ENCODE measurements at regions not wholly inside any gene's neighbourhood (a gene's known extent, or its start where the extent isn't known, plus 50 kb on each side); places are given as distances from the start of the nearest gene placed in this dataset.
"Not testable (repeated sequence)": the region's sequence is repeated elsewhere in the genome, so short reads cannot be mapped to it uniquely, and the experiment has no call there.

DNA sequence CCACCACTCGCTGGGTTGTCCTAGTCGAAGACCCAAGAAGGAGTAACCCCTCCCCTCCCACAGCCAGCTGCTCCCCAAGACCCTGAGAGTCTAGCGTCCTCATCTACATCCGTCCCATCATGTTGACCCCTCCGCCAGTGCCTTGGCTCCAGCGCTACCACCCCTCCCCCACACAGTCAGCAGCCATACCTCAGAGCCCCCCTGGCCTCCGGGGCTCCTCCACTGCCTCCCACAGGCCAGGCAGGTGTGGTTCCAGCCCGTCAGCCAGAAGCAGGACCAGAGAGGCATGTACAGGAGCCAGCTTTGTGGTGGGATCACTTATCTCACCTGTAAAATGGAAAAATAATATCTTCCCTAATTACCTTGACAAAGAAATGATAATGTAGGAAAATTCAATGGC lies 51.5 kb upstream of the PHF21B start:
- DNase-seq = no peak

DNA sequence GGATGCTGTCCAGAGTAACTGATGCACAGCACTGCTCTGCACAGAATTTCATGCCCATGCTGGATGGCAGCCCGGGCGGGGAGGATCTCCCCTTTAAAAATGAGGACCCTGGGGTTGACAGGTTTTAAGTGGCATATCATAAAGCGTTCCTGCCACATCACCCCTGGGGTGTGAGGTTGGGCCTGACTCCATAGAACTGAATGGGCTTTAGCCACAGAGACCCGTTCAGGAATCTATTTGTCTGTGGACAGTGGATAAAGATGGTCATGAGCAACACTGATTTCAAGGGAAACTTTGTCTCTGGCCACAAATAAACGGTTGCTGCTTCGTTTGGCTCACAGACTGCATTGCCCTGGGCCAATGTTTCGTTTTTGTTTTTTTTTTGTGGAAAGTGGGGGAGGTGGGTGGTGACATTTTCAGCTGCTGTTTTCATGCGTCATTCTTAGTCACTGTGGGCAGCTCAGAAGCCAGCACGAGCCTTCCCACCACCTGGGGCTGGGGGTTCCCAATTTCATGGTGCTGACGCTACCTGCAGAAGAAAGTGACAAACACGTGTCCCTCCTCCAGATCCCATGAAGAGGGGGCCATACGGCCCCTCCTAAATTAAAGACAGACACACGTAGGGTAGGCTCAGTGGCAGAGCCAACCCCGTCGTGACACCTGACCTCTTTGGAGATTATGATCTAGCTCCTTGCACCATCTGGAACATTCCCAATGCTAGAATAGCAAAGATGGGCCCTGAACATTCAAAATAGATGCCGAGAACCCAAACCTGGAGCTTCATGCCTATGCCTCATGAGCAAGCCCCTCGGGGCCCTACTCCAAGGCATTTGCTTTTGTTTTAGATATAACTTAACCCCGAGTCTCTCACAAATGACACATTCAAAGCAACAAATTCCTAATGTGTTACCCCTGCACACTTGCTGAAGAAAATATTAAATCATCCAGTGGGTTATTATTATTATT lies 54.8 kb upstream of the PHF21B start:
- DNase-seq = no peak

DNA sequence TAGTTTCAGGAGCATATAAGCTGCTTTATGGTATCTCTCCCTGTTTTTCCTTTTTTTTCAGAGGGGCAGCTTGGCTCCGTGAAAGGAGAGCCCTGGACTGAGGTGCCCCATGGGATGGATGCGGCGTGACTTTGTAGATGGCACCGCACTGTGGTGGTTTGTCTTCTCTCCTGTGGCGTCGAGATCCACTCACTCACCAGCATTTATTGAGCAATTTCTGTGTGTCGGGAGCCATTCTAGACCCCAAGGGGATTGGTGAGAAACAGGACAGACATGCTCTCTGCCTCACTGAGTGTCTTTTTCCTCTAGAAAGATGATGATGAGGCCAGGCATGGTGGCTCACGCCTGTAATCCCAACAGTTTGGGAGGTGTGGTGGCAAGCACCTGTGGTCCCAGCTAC lies 55.9 kb upstream of the PHF21B start:
- DNase-seq = no peak

DNA sequence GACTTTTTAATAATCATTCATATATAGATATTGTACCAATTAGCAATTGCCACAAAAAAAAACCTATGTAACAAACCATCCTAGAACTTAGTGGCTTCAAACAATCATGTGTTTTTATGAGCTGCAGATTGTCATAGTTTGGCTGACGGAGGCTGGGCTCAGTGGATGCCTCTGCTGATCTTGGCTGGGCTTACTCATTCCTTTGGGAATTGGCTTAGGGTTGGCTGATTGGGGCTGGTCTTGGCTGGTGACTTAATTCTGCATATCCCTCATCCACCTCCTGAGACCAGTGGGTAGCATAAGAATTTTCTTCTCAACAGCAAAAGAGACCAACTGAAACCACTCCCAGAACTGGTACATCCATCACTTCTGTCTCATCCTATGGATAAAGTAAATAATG lies 57.9 kb upstream of the PHF21B start:
- DNase-seq = no peak

DNA sequence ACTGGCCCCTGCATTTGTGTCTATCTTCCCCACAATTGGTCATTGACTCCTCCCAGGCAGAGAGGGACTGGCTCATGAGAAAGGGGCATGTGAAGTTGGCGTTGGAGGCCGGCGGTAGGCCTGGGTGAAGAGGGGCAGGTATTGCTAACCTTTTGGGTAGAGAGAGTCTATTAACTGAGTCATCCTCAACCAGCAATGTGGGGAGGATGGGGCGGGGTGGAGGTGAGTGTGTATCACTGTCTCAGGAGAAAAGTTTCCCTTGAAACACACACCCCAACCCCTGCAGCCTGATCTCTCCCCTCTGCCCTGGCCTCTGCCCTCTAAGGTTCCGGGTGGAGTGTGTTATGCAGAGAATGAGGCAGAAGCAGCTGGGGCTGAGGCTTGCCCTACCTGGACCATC lies 60.1 kb upstream of the PHF21B start:
- no peak for DNase-seq

DNA sequence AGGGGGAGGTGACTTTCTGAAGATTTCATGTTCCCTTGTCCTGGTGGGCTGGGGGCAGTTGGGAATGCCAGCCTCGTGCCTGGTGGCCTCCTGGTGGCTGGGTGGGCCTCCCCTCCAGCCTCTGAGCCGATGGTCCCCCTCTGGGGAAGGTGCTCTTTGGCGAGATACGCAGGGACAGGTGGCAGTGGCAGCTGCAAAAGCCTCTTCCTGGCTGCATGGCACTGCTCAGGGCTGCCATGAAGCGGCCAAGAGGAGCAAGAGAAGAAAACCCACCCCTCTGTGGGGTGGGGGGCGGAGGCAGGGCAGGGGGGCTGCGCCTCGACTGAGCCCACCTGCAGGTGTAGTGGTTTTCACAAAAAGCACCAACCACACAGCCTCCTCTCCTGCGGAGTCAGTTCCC lies 61.8 kb upstream of the PHF21B start:
- no peak for DNase-seq

DNA sequence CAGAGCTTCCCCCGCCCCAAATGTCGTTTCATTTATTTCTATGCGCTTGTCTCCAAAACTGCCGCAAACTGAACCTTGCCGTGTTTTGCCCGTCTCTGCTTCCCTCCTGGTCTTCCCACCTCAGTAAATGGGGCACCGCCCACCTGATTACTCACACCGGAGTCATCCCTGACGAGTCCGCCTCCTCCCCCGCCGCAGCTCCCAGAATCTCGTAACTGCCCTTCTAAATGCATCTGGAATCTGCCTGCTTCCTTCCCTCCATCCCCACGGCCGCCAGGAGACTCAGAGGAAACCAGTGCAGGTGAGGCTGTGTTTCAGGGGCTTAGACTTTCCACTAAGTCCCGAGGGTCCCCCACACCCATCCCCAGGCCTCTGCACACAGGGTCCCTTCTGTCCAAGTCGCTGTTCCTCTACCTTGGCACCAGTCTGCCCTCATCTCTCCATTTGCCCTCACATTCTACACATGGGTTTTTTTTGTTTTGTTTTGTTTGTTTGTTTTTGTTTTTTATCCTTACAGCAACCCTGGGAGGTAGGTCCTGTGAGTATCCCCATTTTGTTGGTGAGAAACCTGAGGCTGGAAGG lies 62.6 kb upstream of the PHF21B start:
- DNase-seq = no peak

DNA sequence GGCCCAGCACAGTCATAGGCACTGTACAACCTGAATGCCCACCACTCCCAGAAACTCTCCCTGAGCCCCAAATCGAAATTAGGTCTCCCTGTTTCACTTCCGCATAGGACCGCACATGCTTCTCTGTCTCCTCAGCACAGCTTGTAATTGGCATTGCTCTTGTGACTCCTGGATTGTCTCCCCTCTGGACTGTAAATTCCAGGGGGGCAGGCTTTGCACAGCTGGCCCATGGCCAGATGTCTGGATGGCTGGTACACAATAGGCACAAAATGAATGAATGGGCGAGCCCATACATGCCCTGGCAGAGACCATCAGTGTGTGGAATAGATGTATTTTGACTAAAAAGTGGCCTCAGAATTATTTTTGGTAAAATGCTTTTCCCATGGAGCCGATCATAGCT lies 63.3 kb upstream of the PHF21B start:
- peak; percentile 39 for DNase-seq

DNA sequence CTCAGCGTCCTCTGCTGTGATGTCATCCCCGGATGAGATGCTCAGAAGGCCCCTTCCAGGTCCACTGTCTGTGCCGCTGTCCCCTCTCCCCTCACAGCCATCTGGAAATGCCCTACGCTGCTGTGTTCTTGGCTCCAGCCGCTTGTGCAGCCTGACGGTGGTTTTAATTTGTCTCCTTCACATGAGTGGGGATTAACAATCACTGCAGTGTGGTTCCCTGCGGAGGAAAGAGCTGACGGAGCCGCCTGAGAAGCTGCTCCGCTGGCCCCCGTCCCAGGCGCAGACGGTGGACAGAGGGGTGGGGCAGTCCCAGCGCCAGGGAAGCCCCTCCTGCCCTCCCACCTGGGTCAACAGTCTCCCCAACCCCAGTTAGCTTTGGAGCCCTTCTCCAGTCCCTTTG lies 67.5 kb upstream of the PHF21B start:
- DNase-seq = peak; percentile 26

DNA sequence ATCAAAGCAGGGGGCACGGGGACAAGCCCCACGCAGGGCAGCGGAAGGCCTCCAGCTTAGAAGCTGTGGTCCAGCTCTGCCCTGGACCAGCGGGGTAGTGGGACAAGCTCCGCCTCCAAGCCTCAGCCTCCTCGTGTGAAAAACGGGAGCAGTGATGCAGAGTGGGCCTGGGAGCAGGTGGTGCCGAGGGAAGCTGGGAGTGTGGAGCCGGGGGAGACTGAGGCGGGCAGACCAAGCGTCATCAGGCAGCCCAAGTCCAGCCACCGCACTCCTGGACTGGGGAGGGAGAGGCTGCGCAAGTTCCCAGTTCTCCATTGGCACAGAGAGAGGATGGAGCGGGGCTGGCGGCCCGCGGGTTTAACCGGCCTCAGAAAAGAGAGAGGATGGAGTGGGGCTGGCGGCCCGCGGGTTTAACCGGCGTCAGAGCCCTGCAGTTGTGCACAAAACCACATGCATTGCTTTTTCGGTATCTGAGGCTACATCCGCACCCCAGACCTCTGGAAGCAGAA lies 68.1 kb upstream of the PHF21B start:
- DNase-seq = no peak

DNA sequence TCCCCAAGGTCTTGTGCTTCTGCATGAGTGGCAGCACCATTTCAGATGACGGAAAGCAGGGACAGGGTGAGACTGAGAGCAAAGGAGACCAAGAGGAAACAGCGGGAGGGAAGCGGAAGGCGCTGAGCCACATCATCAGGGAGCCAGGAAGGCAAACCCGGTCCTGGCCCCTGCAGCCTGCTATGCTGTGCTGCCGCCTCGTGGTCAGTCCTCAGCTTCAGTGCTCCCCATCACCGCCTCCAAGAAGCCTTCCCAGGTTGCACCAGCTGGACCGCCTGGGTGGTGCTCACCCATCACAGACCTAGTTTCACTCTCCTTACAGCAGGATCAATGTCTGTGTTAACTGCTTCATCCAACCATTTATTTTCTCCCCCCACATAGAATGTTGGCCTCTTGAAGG lies 73.0 kb upstream of the PHF21B start:
- no peak for DNase-seq

DNA sequence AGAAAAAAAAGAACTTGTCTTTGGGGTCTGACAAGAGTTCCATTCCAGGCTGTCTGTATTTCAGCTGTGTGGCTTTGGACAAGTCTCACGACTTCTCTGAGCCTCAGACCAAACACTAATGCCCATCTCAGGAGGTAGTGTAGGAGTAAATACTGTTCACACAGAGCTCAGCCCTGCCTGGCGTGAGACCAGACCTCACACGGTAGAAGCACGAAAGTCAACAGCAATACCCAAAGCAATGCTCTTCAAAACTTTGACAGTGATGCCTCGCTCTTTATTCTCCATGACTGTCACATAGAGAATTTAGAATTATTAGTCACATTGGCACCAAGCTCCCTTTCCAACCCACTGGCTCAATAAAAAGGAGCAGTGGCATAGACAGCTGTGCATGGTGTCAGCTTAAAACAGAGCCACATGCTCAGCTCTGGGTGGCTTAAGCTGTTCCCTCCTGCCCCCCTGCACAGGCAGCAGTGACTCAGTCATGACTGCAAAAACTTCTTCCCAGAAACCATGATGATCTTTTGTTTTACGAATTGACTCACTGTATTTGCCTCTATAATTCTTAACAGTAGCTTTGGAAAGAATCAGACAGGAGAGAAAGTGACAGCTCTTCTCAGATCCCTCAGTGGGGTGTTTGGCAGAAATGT lies 74.0 kb upstream of the PHF21B start:
- DNase-seq = no peak

DNA sequence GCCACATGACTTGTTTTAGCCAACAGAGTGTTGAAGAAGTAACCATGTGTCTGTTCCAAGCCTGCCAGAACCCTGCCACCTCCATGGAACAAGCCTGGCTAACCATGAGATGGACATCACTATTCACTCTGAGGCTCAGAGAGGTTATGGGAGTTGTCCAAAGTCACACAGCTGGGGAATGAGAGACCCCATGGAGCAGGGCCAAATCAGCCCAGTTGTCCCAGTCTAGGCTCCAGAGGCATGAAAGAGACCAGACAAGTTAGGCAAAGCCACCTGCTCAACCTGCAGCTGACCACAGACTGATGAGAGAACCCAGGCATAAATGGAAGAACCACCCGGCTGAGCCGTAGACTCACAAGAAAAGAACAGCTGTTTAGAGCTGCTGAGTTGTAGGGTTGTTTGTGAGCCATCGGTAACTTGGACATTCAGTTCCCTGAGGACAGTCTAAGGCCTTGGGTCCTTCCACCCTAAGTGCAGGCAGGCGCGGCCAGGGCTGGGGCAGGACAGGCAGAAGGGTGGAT lies 74.7 kb upstream of the PHF21B start:
- no peak for DNase-seq

DNA sequence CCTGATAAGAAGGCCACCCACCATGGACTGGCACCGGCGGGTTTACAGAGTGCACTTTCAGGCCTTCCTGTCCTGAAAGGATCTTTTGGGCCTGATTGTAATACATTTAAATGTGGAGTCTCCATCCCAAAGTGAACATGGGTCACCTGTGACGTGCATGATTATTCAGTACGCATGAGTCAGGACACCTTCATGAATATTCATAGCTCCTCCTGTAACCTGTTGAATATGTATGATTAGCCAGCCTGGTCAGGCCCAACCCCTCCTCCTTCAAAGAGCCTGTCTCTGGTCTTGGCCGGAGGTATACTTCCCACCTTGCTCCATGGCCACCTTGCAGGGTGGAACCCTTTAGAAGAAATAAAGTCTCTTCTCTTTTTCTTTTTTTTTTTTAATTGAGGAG lies 75.9 kb upstream of the NUP50 start:
- DNase-seq = no peak

DNA sequence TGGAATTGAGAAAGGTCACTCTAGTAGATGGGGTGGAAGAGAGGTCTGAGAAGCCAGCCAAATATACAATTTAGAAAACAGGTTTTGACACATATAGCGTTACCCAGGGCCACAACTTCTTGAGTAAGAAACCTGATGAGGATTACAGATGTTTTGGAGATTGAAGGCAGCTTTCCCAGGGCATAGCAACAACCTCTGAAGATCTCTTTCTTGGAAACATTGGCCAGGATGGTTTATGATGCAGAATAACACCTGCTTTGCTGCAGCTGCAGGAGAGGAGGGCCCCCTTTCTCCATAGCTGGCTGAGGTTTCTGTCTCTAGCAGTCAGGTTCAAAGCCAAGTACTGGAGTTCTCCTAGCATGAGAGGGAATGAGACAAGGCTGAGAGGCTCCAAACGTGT lies 75.1 kb upstream of the NUP50 start:
- peak; percentile 1 for DNase-seq

DNA sequence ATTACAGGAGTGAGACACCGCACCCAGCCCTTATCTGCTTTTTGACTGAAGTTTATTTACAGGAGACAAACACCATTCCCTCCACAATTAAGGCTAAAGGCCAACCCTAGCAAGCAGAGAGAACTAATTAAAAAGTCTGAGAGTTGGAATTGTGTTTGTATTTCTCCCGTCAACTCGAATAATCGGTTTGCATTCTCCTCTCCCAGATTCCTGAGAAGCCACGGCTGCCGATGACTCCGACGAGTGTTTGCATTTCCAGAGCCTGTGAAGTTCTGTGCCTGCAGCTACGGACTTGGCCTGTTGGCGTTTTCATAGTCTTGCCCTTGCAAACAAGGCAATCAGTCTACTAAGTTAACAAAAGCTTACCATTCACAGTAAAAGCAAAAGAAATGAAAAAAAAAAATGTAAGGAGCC lies 73.2 kb upstream of the NUP50 start:
- no peak for DNase-seq

DNA sequence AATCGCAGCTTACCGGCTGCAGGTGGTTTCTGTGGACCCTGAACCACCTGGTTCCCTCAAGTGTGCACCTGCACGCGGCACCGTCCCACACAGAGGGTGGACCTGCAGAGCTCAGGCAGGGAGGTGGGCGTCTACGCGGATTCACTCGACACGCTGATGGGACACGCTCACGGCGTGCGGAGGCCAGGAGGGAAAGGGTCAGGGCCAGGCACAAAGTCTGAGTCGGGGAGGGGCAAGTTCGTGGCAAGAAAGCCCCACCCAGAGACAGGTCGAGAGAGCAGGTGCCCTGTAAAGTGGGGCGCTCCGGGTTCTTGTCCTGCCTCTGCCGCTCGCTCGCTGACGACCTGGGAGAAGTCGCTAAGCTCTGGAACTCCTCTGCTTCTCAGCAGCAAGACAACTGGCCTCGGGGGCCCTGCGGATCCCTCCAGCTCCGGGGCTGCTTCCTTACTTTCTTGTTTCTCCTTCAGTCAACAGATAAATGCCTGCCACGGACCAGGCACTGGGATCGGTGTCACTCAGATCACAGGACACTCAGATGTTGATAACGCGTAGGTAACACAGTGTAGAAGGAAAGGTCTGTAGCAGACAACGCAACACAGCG lies 72.4 kb upstream of the NUP50 start:
- no peak for DNase-seq

DNA sequence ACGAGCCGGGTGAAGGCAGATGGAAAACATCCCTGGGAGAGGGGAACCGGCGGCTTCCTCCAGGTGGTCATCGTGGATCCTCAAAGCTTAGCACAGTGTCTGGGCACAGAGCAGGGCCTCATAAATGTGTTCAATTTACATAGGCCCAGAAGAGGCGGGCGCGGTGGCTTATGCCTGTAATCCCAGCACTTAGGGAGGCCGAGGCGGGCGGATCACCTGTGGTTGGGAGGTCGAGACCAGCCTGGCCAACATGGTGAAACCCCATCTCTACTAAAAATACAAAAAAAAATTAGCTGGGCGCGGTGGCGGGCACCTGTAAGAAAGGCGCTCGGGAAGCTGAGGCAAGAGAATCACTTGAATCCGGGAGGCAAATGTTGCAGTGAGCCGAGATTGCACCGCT lies 71.8 kb upstream of the NUP50 start:
- not testable (repeated sequence) for DNase-seq

DNA sequence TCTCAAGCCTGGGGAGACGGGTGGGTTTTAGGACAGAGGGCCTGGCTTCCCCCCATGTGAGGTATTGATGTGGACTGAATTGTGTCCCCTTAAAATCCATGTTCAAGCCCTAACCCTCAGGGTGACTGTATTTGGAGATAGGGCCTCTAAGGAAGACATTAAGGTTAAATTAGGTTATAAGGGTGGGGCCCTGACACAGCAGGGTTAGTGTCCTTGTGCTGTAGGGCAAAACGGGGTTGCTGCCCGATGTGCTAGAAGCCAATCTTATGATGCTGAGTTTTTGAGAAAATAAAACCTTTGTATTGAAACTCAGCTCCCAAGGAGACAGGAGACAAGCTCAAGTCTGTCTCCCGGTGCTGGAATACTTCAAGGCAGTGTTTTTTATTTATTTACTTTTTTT lies 71.1 kb upstream of the NUP50 start:
- DNase-seq = no peak

DNA sequence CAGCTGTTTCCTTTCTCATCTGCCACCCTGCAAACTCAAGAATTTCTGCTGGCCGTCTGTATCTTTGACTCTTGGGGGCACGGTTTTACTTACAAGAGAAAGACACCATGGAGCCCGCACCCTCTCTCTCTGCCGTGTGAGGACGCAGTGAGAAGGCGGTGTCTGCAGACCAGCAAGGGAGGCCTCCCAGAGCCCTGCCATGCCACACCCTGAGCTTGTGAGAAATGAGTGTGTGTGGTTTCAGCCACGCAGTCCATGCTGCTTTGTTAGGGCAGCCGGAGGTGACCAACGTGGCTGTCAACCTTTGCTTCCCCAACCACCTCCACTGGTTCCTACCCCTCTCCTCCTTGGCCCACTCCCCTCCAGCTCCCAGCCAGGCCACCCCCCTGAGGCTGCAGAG lies 70.1 kb upstream of the NUP50 start:
- no peak for DNase-seq

DNA sequence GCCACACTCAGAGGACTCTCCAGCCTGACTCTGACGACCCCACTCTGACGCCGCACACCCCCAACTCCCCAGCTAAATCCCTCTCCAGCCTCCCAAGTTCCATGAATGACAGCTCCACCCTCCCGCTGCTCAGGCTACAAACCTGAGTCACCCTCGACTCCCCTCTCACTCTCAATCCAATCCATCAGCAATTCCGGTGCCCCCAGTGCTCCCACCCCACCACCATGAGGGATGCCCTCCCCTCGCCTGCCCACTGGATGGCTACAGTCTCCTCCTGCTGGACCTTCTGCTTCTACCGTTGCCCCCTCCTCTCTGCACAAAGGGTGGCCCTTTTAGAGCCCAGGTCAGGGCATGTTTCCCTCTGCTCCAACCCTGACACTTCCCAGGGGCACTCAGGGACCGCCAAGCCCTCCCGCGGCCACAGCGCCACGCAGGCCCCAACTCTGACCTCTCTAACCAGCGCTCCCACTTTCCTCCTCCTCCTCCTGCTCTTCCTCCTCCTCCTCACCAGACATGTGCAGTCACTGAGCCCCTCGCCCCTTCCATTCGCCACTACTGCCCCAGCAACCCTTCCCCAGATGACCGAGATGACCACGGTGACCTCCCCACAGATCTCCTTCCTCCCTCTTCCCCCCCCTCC lies 69.5 kb upstream of the NUP50 start:
- no peak for DNase-seq

DNA sequence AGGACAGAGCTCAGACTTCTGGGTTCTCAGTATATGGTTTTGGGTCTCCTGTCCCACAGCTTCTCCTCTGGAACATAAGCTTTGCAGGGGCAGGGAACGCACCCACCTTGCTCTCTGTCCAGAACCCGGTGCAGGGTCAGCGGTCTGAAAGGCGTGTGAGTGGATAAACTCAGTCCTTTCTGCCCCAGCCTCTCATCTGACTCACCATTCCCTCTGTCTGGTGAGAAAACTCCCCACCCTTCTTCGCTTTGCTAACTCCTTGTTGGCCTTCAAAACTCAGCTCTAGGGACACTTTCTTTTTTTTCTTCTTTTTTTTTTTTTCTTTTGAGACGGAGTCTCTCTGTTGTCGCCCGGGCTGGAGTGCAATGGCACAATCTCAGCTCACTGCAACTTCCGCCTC lies 68.9 kb upstream of the NUP50 start:
- no peak for DNase-seq

Measured in DMS79 treated with DMSO at 0.1 percent for 48 hours (cell line).